HEK293T (cell line): ENCODE measurements at regions not wholly inside any gene's neighbourhood (a gene's known extent, or its start where the extent isn't known, plus 50 kb on each side); places are given as distances from the start of the nearest gene placed in this dataset.

ENCODE experiments used
- FOXK2 ChIP-seq: fragments of 450-650 bp; IDR thresholded peaks from 2 replicates; pipeline ENCODE4 v1.6.1; 2016; ENCODE audit warnings: mild to moderate bottlenecking
- PKNOX1 ChIP-seq: fragments of 450-650 bp; IDR thresholded peaks from 2 replicates; pipeline ENCODE4 v1.6.1; 2016
- SP1 ChIP-seq: fragments of 450-650 bp; IDR thresholded peaks from 2 replicates; pipeline ENCODE4 v1.6.1; 2017
- SUZ12 ChIP-seq: fragments of 450-650 bp; IDR thresholded peaks from 2 replicates; pipeline ENCODE4 v1.6.1; 2016; ENCODE audit warnings: mild to moderate bottlenecking
- TARDBP ChIP-seq: fragments of 450-650 bp; IDR thresholded peaks from 2 replicates; pipeline ENCODE4 v1.6.1; 2016

GRCh38 chr2:193808877-193809276, 1614.1 kb upstream of the TMEFF2 start:
- TF ChIP-seq TARDBP (no peak), SP1 (no peak), PKNOX1 (no peak), SUZ12 (no peak), FOXK2 (no peak)
